ENCODE measurements at regions not wholly inside any gene's neighbourhood (a gene's known extent, or its start where the extent isn't known, plus 50 kb on each side); places are given as distances from the start of the nearest gene placed in this dataset.
A peak's percentile ranks its signal among the peaks of the same experiment; 100 is the strongest.

GRCh38 chr3:176296066-176296597, 901.1 kb downstream of the TBL1XR1 start:
- H4K8ac ChIP-seq (replicated peaks; ENCODE audit: insufficient read length, low read depth, low read length), result no peak overlapping the region
- H4K91ac ChIP-seq (ENCODE audit: insufficient read length, low read depth, low read length), result no peak overlapping the region
- H3K56ac ChIP-seq (ENCODE audit: insufficient read length, low read depth, low read length), result no peak overlapping the region
- H3K27me3 ChIP-seq (ENCODE audit: insufficient read depth, low read length), result no peaks in the 10 kb centered on the region
- WGBS (ENCODE audit: extremely low coverage, insufficient read length, low lambda C conversion rate), result no CpG with 5 or more reads among the region's 1 CpG
- no peak overlapping the region for H2BK120ac ChIP-seq (ENCODE audit: low read depth, low read length, poor library complexity, severe bottlenecking)
- H3K4ac ChIP-seq (ENCODE audit: low read depth, low read length), result no peak overlapping the region
- H3K23ac ChIP-seq (ENCODE audit: insufficient read length, low read depth, low read length), result no peak overlapping the region
- no peak overlapping the region for H2AFZ ChIP-seq (ENCODE audit: low read length)
- Mint-ChIP-seq H3K4me3 (no peak overlapping the region), H3K36me3 (ENCODE audit: insufficient read depth in 1 of 3, low read depth in 3 of 3) (peaks cover 10 to 12% (median 12%) of the 10 kb centered on the region in 3 experiments; a peak in 6 of 7 replicates), H3K4me1 (peaks cover 38 to 44% of the 10 kb centered on the region in 2 experiments), H3K27me3 (ENCODE audit: low read depth) (no peaks in the 10 kb centered on the region), H3K9me3 (no peaks in the 10 kb centered on the region), H3K27ac (peak overlapping the region in 1 of 3 experiments; percentile 32; a peak in 3 of 7 replicates)
- no peak overlapping the region for H3K9ac ChIP-seq (ENCODE audit: extremely low read depth, insufficient read length, low read length)
- no peak overlapping the region for H4K5ac ChIP-seq (ENCODE audit: insufficient read length, low read depth, low read length)
- peaks cover 8% of the 10 kb centered on the region; the same call in 1 of the 2 replicates for H3K4me1 ChIP-seq (ENCODE audit: insufficient read depth, low read length)
- TF ChIP-seq, protein P1, sequence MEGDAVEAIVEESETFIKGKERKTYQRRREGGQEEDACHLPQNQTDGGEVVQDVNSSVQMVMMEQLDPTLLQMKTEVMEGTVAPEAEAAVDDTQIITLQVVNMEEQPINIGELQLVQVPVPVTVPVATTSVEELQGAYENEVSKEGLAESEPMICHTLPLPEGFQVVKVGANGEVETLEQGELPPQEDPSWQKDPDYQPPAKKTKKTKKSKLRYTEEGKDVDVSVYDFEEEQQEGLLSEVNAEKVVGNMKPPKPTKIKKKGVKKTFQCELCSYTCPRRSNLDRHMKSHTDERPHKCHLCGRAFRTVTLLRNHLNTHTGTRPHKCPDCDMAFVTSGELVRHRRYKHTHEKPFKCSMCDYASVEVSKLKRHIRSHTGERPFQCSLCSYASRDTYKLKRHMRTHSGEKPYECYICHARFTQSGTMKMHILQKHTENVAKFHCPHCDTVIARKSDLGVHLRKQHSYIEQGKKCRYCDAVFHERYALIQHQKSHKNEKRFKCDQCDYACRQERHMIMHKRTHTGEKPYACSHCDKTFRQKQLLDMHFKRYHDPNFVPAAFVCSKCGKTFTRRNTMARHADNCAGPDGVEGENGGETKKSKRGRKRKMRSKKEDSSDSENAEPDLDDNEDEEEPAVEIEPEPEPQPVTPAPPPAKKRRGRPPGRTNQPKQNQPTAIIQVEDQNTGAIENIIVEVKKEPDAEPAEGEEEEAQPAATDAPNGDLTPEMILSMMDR (conservative IDR thresholded peaks at IDR 0.05), result peak; percentile 37; the same call in 2 of the 3 replicates
- no peaks in the 10 kb centered on the region for H3K23me2 ChIP-seq (ENCODE audit: insufficient read length, low read depth, low read length, poor library complexity, severe bottlenecking)
- no peaks in the 10 kb centered on the region for H3K79me1 ChIP-seq (ENCODE audit: insufficient read depth, low read depth, low read length, poor library complexity, severe bottlenecking)
- H4K20me1 ChIP-seq (ENCODE audit: control insufficient read depth, insufficient read depth, insufficient read length), result no peaks in the 10 kb centered on the region
- H3K4me2 ChIP-seq (ENCODE audit: insufficient read depth, insufficient read length, low read length), result no peak overlapping the region
- no peak overlapping the region for H3K18ac ChIP-seq (ENCODE audit: insufficient read length, low read depth, low read length)
- no peak overlapping the region for H2BK15ac ChIP-seq (ENCODE audit: low read depth, low read length)
- H2BK20ac ChIP-seq (ENCODE audit: low read depth, low read length, poor library complexity, severe bottlenecking), result no peak overlapping the region
- no peak overlapping the region for H3T11ph ChIP-seq (ENCODE audit: low read length)
- no peak for DNase-seq
- H3K14ac ChIP-seq (ENCODE audit: insufficient read depth, low read length), result no peak overlapping the region
- H2BK5ac ChIP-seq (ENCODE audit: insufficient read length, low read length), result no peak overlapping the region
- H3K79me2 ChIP-seq (ENCODE audit: insufficient read depth, low read length), result peaks cover 8% of the 10 kb centered on the region; the same call in 1 of the 2 replicates
- no peak overlapping the region for H2BK12ac ChIP-seq (ENCODE audit: insufficient read length, low read depth, low read length)
- H3K9me3 ChIP-seq (ENCODE audit: control insufficient read depth, low read depth, low read length), result no peaks in the 10 kb centered on the region
- no peak overlapping the region for H3K27ac ChIP-seq (ENCODE audit: insufficient read length, low read depth, low read length)
- H2AK5ac ChIP-seq (ENCODE audit: insufficient read length, low read length), result no peak overlapping the region

Measured in H9 (cell line).